GM18519 (cell line): ENCODE measurements at regions not wholly inside any gene's neighbourhood (a gene's known extent, or its start where the extent isn't known, plus 50 kb on each side); places are given as distances from the start of the nearest gene placed in this dataset.

Experiments
- ATAC-seq: cut with Tn5 transposase; IDR thresholded peaks from one replicate; pipeline ENCODE4 v1.9.1; 2021; ENCODE audit warnings: mild to moderate bottlenecking, moderate library complexity; ENCODE audit not compliant: unreplicated experiment, low FRiP score

DNA sequence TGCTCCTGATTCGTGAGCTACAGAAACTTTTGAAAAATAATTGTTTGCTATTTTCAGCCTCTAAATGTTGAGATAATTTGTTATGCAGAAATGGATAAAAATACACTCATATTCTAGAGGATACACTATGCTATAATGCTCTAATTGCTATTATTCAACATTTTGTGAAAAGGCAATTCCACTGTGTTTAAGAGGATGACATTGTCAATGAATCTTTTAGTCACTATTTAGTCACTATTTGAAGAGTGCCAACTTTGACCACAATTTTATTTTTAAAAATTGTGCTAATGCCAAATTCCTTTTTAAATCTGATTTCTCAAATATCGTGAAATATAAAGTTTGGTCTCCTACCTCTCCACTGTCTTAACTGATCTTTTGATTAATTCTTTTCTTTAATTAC is 604.9 kb upstream of the KCNMB2 start:
- no peak for ATAC-seq

GRCh38 chr3:177932346-177932745 is 603.9 kb upstream of the KCNMB2 start:
- ATAC-seq = no peak

GRCh38 chr3:177932750-177933660 is 603.2 kb upstream of the KCNMB2 start:
- ATAC-seq = no peak

DNA sequence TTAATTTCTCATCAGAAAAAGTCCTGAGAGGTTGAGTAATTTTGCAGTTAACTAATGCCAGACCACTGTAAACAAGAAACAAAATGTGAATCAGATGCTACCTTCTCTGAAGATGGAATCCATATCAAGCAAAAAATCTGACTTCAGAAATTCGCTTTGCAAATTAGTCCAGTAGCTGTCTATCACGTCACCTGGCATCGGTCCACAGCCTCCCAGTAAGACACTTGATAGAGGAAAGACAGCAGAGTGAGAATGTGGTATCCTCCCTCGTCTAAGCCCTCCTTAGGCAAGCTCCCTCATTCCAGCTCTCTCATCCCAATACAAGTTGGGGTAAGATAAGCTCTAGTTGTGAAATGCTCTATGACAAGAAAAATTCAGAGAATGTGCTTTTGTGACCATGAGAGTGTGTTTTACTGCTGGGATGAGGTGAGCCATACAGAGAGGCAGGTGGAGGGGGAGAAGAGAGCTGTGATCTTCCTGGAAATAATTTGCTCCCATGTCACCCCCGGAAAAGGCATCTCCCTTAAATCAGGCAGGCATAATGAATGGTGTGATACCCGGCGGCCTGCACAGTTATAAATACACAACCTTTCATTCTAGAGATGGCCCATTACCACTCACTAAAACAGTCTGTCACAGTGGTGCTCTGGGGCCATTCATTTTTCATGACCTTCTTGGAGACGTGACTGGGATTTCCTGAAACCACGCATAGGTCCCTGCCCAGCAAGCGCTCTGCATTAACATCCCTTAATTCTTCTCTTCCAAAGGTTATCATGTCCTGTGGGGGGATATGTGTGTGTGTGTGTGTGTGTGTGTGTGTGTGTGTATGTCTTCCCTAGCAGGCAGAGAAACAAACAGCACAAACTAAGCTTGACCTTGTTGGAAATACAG is 602.0 kb upstream of the KCNMB2 start:
- no peak for ATAC-seq

DNA sequence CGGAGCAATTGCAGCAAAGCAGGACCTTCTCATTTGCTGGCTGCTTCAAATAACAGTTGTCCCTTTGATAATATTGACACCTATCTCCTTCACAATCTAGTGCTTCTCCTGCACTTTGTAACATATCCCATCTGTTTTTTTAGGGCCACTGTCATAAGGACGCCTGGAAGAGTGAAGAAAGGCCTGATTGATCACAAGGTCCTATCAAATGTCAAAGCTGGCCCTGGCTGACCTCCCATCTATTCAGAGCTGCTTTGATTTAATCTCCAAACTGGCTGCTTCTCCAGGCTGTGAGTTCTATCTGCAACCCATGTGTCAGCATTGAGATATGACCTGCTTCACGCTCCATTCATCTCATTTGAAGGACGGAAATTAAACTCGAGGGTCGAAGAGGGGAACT is 601.2 kb upstream of the KCNMB2 start:
- ATAC-seq = no peak

- no peak for ATAC-seq
Observed at GRCh38 chr3:177936721-177937120, 599.5 kb upstream of the KCNMB2 start.

GRCh38 chr3:177942911-177943310 is 593.3 kb upstream of the KCNMB2 start:
- ATAC-seq = no peak

DNA sequence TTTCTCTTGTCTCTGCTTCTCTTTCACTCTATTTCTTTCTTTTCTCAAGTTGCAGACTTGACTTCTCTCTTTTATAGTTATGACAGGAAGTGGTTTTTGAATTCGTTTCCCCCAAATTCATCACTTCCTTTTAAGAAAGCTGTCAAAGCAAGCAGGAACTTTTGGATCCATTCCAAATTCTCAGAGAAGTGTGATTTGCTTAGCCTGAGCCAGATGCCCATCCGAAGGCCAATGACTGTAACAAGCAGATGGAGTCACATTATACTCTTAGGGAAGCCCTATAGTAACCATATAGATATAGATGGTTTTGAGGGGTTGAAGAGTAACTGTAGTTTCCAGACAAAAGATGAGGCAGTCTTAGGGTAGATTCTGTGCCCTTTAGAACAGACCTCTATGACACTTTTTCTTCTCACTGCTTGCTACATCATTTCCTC is 592.0 kb upstream of the KCNMB2 start:
- no peak for ATAC-seq

DNA sequence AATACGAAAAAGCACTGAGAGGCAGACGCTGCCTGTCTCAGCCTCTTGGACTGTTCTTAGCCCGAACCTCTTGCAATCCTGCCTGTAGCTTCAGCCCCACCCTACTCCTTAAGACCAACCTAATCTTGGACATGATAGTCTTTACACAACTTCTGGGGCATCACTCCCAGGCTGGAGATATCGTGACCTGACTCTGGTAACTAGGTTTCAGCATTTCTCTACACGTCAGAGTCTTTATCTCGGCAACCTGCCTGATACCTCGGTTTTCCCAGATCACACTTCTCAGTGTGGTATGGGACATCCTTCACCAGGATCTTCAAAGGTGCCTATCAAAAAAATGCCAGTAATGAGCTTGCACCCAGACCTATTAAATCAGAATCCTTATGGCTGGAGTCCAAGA is 590.2 kb upstream of the KCNMB2 start:
- no peak for ATAC-seq

DNA sequence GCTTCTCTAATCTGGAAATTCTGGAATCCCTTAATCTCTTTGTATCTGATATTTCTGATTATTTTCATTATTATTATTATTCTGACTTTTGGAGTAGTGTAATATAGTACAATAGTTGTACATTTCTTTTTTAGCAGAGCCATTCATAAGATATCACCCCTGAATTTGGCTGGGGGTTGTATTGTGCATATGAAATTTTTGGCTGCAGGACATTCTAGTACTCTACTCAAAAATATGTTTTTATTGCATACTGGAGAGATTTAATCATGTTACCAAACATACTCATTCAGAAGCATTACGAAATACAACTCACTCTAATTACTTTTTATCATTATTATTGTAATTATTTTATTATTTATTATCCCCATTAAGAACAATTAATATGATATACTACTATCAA is 589.7 kb upstream of the KCNMB2 start:
- ATAC-seq = no peak

DNA sequence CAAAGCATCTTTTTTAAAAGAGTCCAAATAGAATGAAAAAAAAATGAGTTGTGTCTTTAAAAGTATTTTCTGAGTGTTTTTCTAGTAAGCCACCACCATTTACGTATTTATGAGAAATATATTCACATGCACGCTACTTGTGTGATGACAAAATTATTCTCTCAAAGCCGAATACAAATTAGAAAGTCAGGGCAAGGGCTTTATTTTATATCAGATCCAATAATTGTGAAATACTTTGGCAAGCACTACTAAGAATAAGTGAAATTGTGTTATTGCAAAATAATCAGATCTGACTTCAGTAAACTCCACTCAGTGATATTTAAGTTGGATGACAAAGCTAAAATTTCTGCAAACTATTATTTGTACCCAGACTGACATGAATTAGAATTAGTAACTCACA is 589.3 kb upstream of the KCNMB2 start:
- no peak for ATAC-seq

GRCh38 chr3:177947901-177948300 is 588.3 kb upstream of the KCNMB2 start:
- ATAC-seq = no peak

GRCh38 chr3:177948716-177949425 is 587.4 kb upstream of the KCNMB2 start:
- no peak for ATAC-seq

GRCh38 chr3:177959188-177959587 is 577.0 kb upstream of the KCNMB2 start:
- ATAC-seq = no peak

DNA sequence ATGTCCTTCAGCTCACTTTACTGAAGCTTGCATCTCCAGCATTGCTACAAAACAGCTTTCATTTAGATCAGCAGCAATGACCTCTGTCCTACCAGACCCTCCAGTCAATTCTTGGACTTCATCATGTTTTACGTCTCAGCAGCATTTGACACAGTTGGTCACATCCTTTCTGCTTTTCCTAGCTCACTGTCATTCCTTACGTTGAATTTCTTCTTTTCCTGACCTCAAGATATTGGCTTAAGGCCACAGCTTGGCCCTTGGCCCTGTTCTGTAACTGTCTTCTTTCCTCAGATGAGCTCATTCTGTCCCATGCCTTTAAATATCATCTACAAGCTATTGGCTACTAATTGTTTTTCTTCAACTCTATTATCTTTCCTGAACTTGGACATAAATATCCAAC is 576.2 kb upstream of the KCNMB2 start:
- ATAC-seq = no peak

DNA sequence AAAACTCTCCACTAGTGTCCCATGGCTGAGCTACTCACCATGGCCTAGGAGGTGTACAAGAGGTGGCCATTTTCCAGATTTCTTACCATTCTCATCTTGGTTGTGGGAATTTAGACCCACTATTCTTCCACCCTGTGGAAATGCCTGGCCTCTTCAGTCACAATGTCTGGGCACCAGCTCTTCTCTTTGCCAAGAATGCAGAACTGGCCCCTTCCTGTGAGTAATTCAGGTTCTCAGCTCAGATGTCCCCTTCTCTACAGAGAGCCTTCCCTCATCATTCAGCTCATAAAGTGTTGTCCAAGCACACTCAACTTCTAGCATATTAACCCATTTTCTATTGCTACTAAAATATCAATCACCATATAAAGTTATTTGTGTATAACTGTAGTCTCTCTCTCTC is 575.5 kb upstream of the KCNMB2 start:
- ATAC-seq = no peak

DNA sequence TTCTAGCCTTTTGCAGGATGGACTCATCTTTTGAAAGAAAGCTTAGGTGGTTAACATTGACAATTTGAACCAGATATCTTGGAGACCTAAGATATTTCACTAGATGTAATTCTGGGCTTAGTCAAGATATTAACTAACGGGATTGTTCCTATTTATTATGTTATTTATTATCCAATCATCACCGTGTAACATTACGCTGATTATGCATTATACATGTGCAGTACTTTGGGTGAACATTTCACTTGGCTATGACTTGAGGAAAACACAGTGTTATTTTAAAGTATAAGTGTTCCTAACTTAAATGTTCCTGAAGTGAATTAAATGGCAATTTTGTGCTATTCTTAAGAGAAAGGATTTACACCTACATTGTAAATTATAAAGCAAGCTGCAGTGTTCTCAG is 574.5 kb upstream of the KCNMB2 start:
- ATAC-seq = no peak

GRCh38 chr3:177966493-177966892 is 569.7 kb upstream of the KCNMB2 start:
- ATAC-seq = no peak

GRCh38 chr3:177968891-177969290 is 567.3 kb upstream of the KCNMB2 start:
- no peak for ATAC-seq

DNA sequence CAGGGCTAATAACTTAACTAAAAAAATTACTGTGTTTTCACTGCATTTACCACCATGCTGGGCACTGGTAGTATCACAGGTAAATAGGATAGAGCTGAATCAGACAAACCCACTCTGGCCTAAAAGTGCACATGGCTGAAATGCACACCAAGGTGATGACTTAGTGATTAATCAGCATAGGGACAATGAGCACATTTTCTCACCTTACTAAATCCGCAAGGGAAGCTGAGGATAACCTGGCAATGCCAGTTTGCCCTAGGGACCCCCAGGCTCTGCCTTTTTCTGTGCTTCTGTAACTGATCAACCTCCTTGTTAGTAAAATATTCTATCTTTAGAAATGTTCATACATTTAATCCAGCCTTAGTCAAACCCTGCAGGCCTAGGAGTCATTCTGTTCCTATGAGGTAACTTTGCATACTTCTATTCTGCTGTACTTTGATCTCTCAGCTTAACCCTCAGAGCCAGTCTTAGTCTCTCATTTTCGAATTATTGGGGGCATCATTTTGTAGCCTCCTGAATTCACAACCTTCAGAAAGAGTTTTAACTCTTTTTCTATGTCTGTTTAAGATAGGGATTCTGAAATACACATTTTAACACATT is 562.9 kb upstream of the KCNMB2 start:
- ATAC-seq = no peak
